Breast epithelium (tissue), 3 donors: ENCODE measurements at regions not wholly inside any gene's neighbourhood (a gene's known extent, or its start where the extent isn't known, plus 50 kb on each side); places are given as distances from the start of the nearest gene placed in this dataset.

ENCODE experiments used
- CTCF ChIP-seq, 3 donors: fragments of 450-650 bp; IDR thresholded peaks; one replicate each; pipeline ENCODE4 v1.5.1; 2016 to 2017; ENCODE audit warnings: antibody characterized with exemption in 3 of 3, mild to moderate bottlenecking in 3 of 3, moderate library complexity in 3 of 3
- POLR2A ChIP-seq: fragments of 450-650 bp; IDR thresholded peaks from one replicate; pipeline ENCODE4 v1.6.1; 2016; ENCODE audit warnings: antibody characterized with exemption, mild to moderate bottlenecking, moderate library complexity

- TF ChIP-seq CTCF (IDR thresholded peaks at IDR 0.05): no peak
- no peak for TF ChIP-seq POLR2A
Measured at GRCh38 chr17:72064606-72065193, 56.1 kb upstream of the SOX9 start.
